GM21576 (cell line): ENCODE measurements at regions not wholly inside any gene's neighbourhood (a gene's known extent, or its start where the extent isn't known, plus 50 kb on each side); places are given as distances from the start of the nearest gene placed in this dataset.

ENCODE experiments used
- ATAC-seq: cut with Tn5 transposase; IDR thresholded peaks from one replicate; pipeline ENCODE4 v1.9.1; 2021; ENCODE audit warnings: mild to moderate bottlenecking, moderate library complexity; ENCODE audit not compliant: unreplicated experiment

- no peak for ATAC-seq
Measured at GRCh38 chr12:126601184-126602170, 1536.2 kb downstream of the AACS start.

GRCh38 chr12:126602612-126603011, 1537.4 kb downstream of the AACS start:
- no peak for ATAC-seq

DNA sequence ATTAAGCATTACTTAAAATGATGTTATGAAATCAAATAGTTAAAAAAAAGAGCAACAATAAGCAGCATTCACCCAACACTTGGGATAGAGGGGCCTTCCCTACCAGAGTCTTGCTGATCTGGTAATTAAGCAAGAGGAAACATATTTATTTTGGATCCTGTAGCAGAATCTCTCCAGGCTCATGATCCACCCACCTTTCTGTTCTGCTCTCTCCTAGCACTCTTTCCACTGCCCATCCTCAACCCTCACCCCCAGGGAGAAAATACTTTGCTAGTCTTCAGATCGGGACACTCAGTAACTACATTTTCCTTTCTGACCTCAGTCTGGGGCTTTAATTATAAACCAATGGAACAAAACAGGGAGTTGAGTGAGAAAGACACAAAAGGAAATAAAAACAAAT, 1541.9 kb downstream of the AACS start:
- no peak for ATAC-seq

- no peak for ATAC-seq
Measured at GRCh38 chr12:126607867-126608266, 1542.6 kb downstream of the AACS start.

- ATAC-seq: no peak
Measured at GRCh38 chr12:126608607-126609175, 1543.5 kb downstream of the AACS start.

- no peak for ATAC-seq
Measured at GRCh38 chr12:126616441-126616840, 1551.2 kb downstream of the AACS start.

GRCh38 chr12:126617312-126617711, 1552.1 kb downstream of the AACS start:
- no peak for ATAC-seq

- ATAC-seq: no peak
Measured at GRCh38 chr12:126627596-126627995, 1562.4 kb downstream of the AACS start.

GRCh38 chr12:126636821-126637220, 1571.6 kb downstream of the AACS start:
- ATAC-seq: no peak

DNA sequence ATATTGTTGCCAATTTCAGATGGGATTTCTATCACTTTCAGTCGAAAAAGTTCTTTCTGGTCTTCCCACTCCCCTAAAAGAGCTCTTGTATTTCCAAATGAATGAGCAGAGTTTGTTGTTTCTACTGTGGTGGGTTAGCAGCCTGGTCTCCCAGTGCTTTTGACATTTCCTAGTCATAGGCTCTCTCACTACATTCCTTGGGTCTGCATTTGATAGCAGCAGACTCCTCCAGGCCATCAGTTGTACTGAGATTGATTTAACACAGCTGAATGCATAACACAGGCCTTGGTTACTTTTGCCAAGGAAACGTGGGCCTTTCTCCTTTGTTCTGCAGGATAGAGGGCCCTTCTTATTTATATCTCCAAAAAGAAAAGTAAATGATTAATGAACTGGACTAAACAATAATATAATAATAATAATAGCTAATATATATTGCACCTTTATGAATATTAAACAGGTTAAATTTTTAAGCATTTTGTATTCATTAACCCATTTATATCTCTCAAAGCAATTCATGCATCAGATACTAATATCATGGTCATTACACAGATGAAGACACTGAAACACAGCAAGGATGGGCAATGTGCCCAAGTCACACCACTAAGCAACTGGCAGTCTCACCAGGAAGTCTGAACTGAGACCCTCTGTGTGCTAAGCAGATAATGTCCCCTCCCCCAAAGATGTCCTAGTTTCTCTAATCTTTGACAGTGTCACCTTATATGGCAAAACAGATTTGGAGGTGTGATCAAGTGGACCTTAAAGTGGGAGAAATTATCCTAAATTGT, 1579.2 kb downstream of the AACS start:
- ATAC-seq: no peak

GRCh38 chr12:126648074-126648473, 1582.8 kb downstream of the AACS start:
- ATAC-seq: no peak

DNA sequence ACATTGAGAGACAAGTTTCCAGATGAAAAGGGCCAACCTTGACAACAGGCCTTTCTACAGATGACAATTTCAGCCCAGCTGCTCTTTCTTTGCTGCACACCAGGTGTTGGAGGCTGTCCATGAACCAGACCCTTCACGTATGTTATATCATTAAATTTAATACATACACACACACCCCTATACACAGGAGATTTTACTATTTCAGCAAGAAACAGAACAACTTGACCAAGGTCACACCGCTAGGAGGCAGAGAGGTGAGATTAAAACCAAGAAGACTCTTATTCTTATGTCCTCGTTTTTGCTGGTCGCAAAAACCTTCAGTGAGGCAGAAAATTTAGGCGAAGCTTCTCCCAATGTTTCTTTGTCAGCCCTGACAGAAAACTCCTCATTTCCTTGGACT, 1585.9 kb downstream of the AACS start:
- no peak for ATAC-seq

- no peak for ATAC-seq
Measured at GRCh38 chr12:126663304-126664094, 1598.3 kb downstream of the AACS start.

DNA sequence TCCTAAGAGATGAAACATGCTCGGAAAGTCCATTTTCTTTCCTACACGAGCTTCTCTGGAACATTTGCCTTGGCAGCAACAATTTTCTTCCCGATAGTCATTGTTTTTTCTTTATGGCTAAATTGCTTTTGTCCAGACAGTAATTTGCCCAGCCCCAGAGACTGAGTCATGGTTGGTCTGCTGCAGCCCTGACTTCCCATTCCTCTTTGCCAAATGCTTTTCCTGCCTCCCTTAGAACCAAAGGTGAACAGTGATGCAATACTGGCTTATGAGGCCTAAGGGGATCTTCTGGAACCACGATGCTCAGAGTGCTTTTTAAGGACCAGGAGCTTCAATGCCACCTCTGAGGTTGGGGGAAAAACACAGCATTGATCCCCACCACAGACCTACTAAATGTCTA, 1599.6 kb upstream of the TMEM132C start:
- ATAC-seq: no peak

GRCh38 chr12:126668538-126668937, 1598.4 kb upstream of the TMEM132C start:
- no peak for ATAC-seq

- no peak for ATAC-seq
Measured at GRCh38 chr12:126668961-126669360, 1598.0 kb upstream of the TMEM132C start.

- ATAC-seq: no peak
Measured at GRCh38 chr12:126676434-126676833, 1590.5 kb upstream of the TMEM132C start.

GRCh38 chr12:126681676-126682075, 1585.3 kb upstream of the TMEM132C start:
- ATAC-seq: no peak

DNA sequence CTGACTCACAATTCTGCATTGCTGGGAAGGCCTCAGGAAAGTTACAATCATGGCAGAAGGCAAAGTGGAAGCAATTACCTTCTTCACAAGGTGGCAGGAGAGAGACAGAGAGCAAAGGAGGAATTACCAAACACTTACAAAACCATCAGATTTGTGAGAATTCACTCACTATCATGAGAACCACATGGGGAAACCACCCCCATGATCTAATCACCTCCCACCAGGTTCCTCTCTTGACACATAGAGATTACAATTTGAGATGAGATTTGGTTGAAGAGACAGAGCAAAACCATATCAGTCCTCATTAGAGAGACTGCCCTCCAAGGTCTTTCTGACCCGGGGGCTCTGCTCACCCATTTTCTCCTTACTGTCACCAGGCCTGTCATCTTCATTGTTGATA, 1582.3 kb upstream of the TMEM132C start:
- no peak for ATAC-seq

- ATAC-seq: no peak
Measured at GRCh38 chr12:126685636-126686035, 1581.3 kb upstream of the TMEM132C start.

GRCh38 chr12:126688556-126688955, 1578.4 kb upstream of the TMEM132C start:
- no peak for ATAC-seq
